BLaER1 (cell line): ENCODE measurements at regions not wholly inside any gene's neighbourhood (a gene's known extent, or its start where the extent isn't known, plus 50 kb on each side); places are given as distances from the start of the nearest gene placed in this dataset.

Experiments used
- H3K27ac ChIP-seq: shearing (Covaris generic); formaldehyde crosslinking; 2 replicates; pipeline ENCODE4 v1.8.1; 2022
- H3K27me3 ChIP-seq: shearing (Covaris generic); formaldehyde crosslinking; 2 replicates; pipeline ENCODE4 v1.8.1; 2022
- H3K36me3 ChIP-seq: shearing (Covaris generic); formaldehyde crosslinking; 2 replicates; pipeline ENCODE4 v1.8.1; 2022
- H3K4me1 ChIP-seq: shearing (Covaris generic); formaldehyde crosslinking; 2 replicates; pipeline ENCODE4 v1.8.1; 2022
- H3K4me2 ChIP-seq: shearing (Covaris generic); formaldehyde crosslinking; 2 replicates; pipeline ENCODE4 v1.8.1; 2022
- H3K4me3 ChIP-seq: shearing (Covaris generic); formaldehyde crosslinking; 2 replicates; pipeline ENCODE4 v1.8.1; 2022
- H3K9ac ChIP-seq: shearing (Covaris generic); formaldehyde crosslinking; 2 replicates; pipeline ENCODE4 v1.8.1; 2022
- H3K9me3 ChIP-seq: shearing (Covaris generic); formaldehyde crosslinking; 2 replicates; pipeline ENCODE4 v1.8.1; 2022
- H4K20me1 ChIP-seq: shearing (Covaris generic); formaldehyde crosslinking; 2 replicates; pipeline ENCODE4 v1.8.1; 2022
- Cebpa-rat ChIP-seq: shearing (Covaris generic); IDR thresholded peaks from 2 replicates; pipeline ENCODE4 v1.8.1; 2022

- Histone ChIP-seq H3K27me3 (no peaks in the 10 kb centered on the region), H4K20me1 (no peaks in the 10 kb centered on the region), H3K4me3 (no peak overlapping the region), H3K36me3 (no peaks in the 10 kb centered on the region), H3K4me1 (peaks cover 16% of the 10 kb centered on the region), H3K9ac (no peak overlapping the region), H3K4me2 (no peak overlapping the region), H3K27ac (no peak overlapping the region), H3K9me3 (peaks cover 16% of the 10 kb centered on the region)
- TF ChIP-seq Cebpa-rat = no peak
Observed at GRCh38 chr5:17440766-17441165, 57.3 kb upstream of the TAF11L2 start.

DNA sequence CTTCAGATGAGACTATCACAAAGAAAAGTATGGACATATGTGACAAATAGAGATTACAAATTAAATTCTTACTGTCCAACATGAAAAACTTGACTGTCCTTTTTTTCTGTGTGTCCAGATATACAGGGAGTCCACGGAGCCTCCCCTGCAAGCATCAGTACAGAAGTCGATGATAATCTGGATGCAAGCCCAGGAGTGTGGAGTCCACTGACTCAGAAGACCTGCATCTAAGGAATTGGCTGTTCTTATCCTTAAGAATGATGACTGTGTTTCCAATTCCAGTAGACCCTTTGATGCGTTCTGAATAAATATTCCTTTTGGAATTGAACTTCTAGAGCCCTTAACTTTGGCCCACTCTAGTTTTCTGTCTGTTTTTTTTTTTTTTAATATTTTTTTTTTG lies 56.7 kb upstream of the TAF11L2 start:
- Histone ChIP-seq H3K9ac (no peak overlapping the region), H3K36me3 (no peaks in the 10 kb centered on the region), H3K4me3 (no peak overlapping the region), H3K4me2 (no peak overlapping the region), H4K20me1 (no peaks in the 10 kb centered on the region), H3K27me3 (no peaks in the 10 kb centered on the region), H3K9me3 (peaks cover 16% of the 10 kb centered on the region), H3K4me1 (peaks cover 17% of the 10 kb centered on the region), H3K27ac (no peak overlapping the region)
- no peak for TF ChIP-seq Cebpa-rat

DNA sequence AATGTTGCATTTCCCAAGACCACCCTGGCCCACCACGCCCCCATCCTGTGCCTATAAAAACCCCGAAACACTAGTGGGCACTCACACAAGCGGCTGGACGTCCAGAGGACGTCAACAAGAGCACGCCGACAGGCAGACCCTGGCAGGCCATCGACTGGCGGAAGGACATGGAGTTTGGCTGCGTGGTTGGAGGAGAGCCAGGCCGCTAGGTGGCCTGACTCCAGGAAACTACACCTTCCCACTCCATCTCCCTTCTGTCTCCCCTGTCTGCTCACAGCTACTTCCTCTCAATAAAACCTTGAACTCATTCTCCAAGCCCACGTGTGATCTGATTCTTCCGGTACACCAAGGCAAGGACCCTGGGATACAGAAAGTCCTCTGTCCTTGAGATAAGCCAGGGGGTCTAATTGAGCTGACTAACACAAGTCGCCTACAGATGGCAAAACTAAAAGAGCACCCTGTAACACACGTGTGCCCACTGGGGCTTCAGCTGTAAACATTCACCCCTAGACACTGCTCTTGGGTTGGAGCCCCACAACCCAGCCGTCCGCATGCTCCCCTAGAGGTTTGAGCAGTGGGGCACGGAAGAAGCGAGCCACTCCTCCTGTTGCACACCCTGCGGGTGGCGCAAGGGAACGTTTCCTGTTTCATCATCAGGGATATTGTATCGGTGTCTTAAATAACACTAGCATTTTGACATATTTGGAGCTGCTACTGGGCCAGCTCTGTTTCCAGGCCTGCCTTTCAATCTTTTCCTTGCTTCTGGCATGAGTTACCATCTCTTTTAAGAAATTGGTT lies 54.5 kb upstream of the TAF11L2 start:
- no peaks in the 10 kb centered on the region for H4K20me1 ChIP-seq
- no peak overlapping the region for H3K27ac ChIP-seq
- no peak overlapping the region for H3K4me3 ChIP-seq
- peaks cover 5% of the 10 kb centered on the region; the same call in 1 of the 2 replicates for H3K4me1 ChIP-seq
- no peaks in the 10 kb centered on the region for H3K27me3 ChIP-seq
- TF ChIP-seq Cebpa-rat = no peak
- H3K9me3 ChIP-seq = peaks cover 16% of the 10 kb centered on the region
- no peaks in the 10 kb centered on the region for H3K36me3 ChIP-seq
- H3K4me2 ChIP-seq = no peak overlapping the region
- H3K9ac ChIP-seq = no peak overlapping the region

- peaks cover 5% of the 10 kb centered on the region; the same call in 1 of the 2 replicates for H3K4me1 ChIP-seq
- TF ChIP-seq Cebpa-rat = no peak
- peaks cover 10% of the 10 kb centered on the region; the same call in 1 of the 2 replicates for H3K9me3 ChIP-seq
- H3K36me3 ChIP-seq = no peaks in the 10 kb centered on the region
- H3K9ac ChIP-seq = no peak overlapping the region
- no peaks in the 10 kb centered on the region for H3K27me3 ChIP-seq
- no peak overlapping the region for H3K4me3 ChIP-seq
- H4K20me1 ChIP-seq = no peaks in the 10 kb centered on the region
- H3K27ac ChIP-seq = no peak overlapping the region
- H3K4me2 ChIP-seq = no peak overlapping the region
Observed at GRCh38 chr5:17444496-17444895, 53.5 kb upstream of the TAF11L2 start.

GRCh38 chr5:17445185-17445584 lies 52.8 kb upstream of the TAF11L2 start:
- Histone ChIP-seq H4K20me1 (no peaks in the 10 kb centered on the region), H3K4me3 (no peak overlapping the region), H3K4me2 (no peak overlapping the region), H3K9ac (no peak overlapping the region), H3K27ac (no peak overlapping the region), H3K27me3 (no peaks in the 10 kb centered on the region), H3K9me3 (peaks cover 8% of the 10 kb centered on the region; the same call in 1 of the 2 replicates), H3K36me3 (no peaks in the 10 kb centered on the region), H3K4me1 (peaks cover 5% of the 10 kb centered on the region; the same call in 1 of the 2 replicates)
- no peak for TF ChIP-seq Cebpa-rat
